Esophagus muscularis mucosa (tissue), 4 donors: ENCODE measurements at regions not wholly inside any gene's neighbourhood (a gene's known extent, or its start where the extent isn't known, plus 50 kb on each side); places are given as distances from the start of the nearest gene placed in this dataset.

ENCODE experiments used
- DNase-seq: peaks from one replicate; pipeline ENCODE4 v3.0.0-alpha.2; 2017; ENCODE audit errors: extremely low spot score
- H3K27ac ChIP-seq, 4 donors: fragments of 200-600 bp; sonication (generic); replicated peaks in 1 of 4; 1 replicate in 3 of 4; 2 replicates in 1 of 4; pipeline ENCODE4 v1.5.1; 2016 to 2019; ENCODE audit warnings: mild to moderate bottlenecking in 1 of 4
- H3K27me3 ChIP-seq, 4 donors: fragments of 200-600 bp; sonication (generic); one replicate each; pipeline versions ENCODE4 v1.5.1 to v1.6.0; 2016 to 2019
- H3K36me3 ChIP-seq, 4 donors: fragments of 200-600 bp; sonication (generic); one replicate each; pipeline ENCODE4 v1.5.1; 2016 to 2019
- H3K4me1 ChIP-seq, 4 donors: fragments of 200-600 bp; sonication (generic); one replicate each; pipeline ENCODE4 v1.5.1; 2016 to 2019
- H3K4me3 ChIP-seq, 4 donors: fragments of 200-600 bp; sonication (generic); 1 replicate in 2 of 4; 2 replicates in 2 of 4; pipeline ENCODE4 v1.5.1; 2016 to 2019; ENCODE audit warnings: mild to moderate bottlenecking in 4 of 4, moderate library complexity in 1 of 4
- H3K9me3 ChIP-seq, 4 donors: fragments of 200-600 bp; sonication (generic); 1 replicate in 3 of 4; 2 replicates in 1 of 4; pipeline ENCODE4 v1.5.1; 2016 to 2019
- EP300 ChIP-seq: sonication (generic); formaldehyde crosslinking; IDR thresholded peaks from one replicate; pipeline ENCODE4 v1.6.1; 2017; ENCODE audit warnings: antibody characterized with exemption
- POLR2A ChIP-seq: fragments of 450-650 bp; IDR thresholded peaks from one replicate; pipeline ENCODE4 v1.6.1; 2017; ENCODE audit warnings: antibody characterized with exemption, moderate library complexity, mild to moderate bottlenecking, low read depth
- POLR2AphosphoS5 ChIP-seq, 2 donors: sonication (generic); formaldehyde crosslinking; IDR thresholded peaks; one replicate each; pipeline ENCODE4 v1.6.1; 2017; ENCODE audit warnings: antibody characterized with exemption in 2 of 2
- WGBS: methylation state at CpG from one replicate; pipeline ENCODE4 v1.1.5; 2018; 5-methylcytosine and 5-hydroxymethylcytosine counted together
- intact Hi-C: fragments of 100-400 bp; cut with DNase I; formaldehyde crosslinking; loops from one replicate; pipeline ENCODE4 v1.15.1; 2023
- TF ChIP-seq, protein P1 (sequence below), 3 experiments: fragments of 200-600 bp in 2 of 3; fragments of 450-650 bp in 1 of 3; sonication (generic) in 2 of 3; IDR thresholded peaks; one replicate each; pipeline ENCODE4 v1.5.1; 2017 to 2019; ENCODE audit warnings: antibody characterized with exemption in 3 of 3, mild to moderate bottlenecking in 2 of 3, moderate library complexity in 1 of 3

DNA sequence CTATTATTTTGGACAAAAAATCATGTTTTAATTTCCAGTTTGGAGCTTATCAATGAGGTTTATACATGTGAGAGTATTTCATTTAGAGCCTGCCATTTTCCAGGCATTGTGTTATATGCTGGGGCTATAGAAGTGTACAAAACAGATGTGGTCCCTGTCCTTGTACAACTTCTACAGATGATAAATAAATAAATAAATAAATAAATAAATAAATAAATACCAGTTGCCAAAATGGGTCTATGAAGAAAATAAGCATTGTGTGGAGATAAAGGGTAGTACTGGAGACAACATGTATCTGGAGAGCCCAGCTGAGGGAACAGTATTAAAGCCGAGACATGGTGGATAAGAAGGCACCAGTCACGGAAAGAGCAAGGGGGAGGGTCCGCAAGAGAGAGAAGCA, 210.0 kb downstream of the SS18 start:
- WGBS = 88% methylated on average over 3 of the region's 3 CpGs
- intact Hi-C loops = no loop called here

DNA sequence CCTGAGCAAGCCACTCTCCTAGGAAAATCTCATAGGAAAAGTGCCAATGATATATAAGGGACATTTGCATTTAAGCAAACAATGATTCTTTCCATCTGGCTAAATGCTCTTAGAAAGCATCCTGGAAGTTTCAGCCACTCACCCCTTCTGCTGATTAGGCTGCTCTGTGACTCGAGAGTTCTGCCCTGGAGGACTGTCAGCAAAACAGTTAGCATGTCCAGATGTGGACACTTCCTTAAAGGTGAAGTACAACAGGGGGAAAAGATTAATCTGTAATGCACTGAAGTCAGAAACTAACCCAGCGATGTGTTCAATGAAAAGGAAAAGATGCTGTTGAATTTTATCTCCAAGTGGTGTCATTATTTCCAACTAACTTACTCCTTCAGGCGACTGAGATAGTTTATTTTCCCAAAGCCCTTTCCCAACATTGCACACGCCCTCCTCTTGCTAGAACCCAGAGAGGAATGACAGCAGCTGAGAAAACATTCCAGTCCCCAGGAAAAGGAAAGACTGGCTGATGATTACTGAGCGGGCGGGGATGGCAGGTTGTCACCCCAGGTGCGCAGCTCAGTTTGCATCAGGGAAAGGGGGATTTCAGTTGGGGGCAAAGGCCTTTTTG, 214.0 kb downstream of the SS18 start:
- no peak overlapping the region for H3K27ac ChIP-seq
- intact Hi-C loops = no loop called here
- DNase-seq = no peak
- TF ChIP-seq, protein P1, sequence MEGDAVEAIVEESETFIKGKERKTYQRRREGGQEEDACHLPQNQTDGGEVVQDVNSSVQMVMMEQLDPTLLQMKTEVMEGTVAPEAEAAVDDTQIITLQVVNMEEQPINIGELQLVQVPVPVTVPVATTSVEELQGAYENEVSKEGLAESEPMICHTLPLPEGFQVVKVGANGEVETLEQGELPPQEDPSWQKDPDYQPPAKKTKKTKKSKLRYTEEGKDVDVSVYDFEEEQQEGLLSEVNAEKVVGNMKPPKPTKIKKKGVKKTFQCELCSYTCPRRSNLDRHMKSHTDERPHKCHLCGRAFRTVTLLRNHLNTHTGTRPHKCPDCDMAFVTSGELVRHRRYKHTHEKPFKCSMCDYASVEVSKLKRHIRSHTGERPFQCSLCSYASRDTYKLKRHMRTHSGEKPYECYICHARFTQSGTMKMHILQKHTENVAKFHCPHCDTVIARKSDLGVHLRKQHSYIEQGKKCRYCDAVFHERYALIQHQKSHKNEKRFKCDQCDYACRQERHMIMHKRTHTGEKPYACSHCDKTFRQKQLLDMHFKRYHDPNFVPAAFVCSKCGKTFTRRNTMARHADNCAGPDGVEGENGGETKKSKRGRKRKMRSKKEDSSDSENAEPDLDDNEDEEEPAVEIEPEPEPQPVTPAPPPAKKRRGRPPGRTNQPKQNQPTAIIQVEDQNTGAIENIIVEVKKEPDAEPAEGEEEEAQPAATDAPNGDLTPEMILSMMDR (IDR thresholded peaks at IDR 0.05) = no peak
- TF ChIP-seq EP300 (no peak), POLR2A (no peak)
- no peaks in the 10 kb centered on the region for H3K9me3 ChIP-seq
- 35% methylated on average over 7 of the region's 7 CpGs for WGBS
- no peaks in the 10 kb centered on the region for H3K36me3 ChIP-seq
- no peaks in the 10 kb centered on the region for H3K27me3 ChIP-seq
- peaks cover 0 to 3% (median 0%) of the 10 kb centered on the region in 4 donors for H3K4me1 ChIP-seq
- no peak overlapping the region for H3K4me3 ChIP-seq

More for the DNA sequence above, 210.0 kb downstream of the SS18 start:
- Histone ChIP-seq H3K4me1 (peaks cover 0 to 3% (median 0%) of the 10 kb centered on the region in 4 donors), H3K9me3 (peaks cover 0 to 6% (median 3%) of the 10 kb centered on the region in 4 donors), H3K4me3 (no peak overlapping the region), H3K27me3 (no peaks in the 10 kb centered on the region), H3K36me3 (no peaks in the 10 kb centered on the region), H3K27ac (no peak overlapping the region)
- TF ChIP-seq EP300 (no peak), POLR2A (no peak), POLR2AphosphoS5 (IDR thresholded peaks at IDR 0.05) (no peak)
- TF ChIP-seq, protein P1 (IDR thresholded peaks at IDR 0.05) = no peak
- DNase-seq = no peak

DNA sequence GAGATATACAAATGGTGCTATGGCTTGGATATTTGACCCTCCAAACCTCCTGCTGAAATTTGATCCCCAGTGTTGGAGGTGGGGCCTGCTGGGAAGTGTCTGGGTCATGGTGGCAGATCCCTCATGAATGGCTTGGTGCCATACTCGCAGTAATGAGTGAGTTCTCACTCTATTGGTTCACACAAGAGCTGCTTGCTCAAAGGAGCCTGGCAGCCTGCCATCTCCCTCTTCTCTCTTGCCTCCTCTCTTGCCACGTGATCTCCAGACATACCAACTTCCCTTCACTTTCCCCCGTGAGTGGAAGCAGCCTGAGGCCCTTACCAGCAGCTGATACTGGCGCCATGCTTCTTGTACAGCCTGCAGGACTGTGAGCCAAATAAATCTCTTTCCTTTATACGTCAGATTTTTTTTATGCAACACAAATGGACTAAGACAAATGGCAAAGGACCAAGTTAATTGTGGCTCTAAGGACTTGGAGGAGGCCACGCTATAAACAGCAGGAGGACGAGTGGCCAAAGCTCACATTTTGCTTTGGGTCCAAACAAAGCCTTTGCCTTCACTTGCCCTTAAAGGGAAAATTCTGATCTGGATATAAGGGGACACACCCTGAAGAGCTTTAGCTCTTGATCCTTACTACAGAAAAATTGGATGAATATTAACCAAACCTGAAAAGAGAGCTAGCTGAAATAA, 214.7 kb downstream of the SS18 start:
- Histone ChIP-seq H3K27ac (no peak overlapping the region), H3K4me1 (peaks cover 0 to 3% (median 0%) of the 10 kb centered on the region in 4 donors), H3K27me3 (no peaks in the 10 kb centered on the region), H3K36me3 (no peaks in the 10 kb centered on the region), H3K4me3 (no peak overlapping the region), H3K9me3 (no peaks in the 10 kb centered on the region)
- intact Hi-C loops = no loop called here
- DNase-seq = no peak
- no peak for TF ChIP-seq POLR2AphosphoS5 (IDR thresholded peaks at IDR 0.05)
- no peak for TF ChIP-seq EP300
- TF ChIP-seq, protein P1 (IDR thresholded peaks at IDR 0.05) = no peak
- no peak for TF ChIP-seq POLR2A
- WGBS = 57% methylated on average over 7 of the region's 7 CpGs

DNA sequence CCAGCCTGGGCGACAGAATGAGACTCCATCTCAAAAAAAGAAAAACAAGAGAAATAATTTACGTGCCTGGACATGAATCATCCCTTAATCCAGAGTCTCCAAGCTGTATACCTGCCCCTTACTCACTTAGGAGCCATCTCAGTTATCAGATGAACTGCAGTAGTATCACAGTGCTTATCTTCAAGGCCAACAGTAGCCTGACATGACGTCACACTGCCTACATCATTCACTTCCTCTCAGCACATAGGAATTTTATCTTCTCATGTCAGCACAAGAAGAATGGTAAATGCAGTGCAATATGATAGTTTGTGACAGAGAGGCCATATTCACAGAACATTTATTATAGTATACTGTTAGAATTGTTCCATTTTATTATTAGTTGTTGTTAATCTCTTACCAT, 216.6 kb downstream of the SS18 start:
- no peak for TF ChIP-seq POLR2A
- no peak for TF ChIP-seq POLR2AphosphoS5 (IDR thresholded peaks at IDR 0.05)
- TF ChIP-seq EP300 = no peak
- TF ChIP-seq, protein P1 (IDR thresholded peaks at IDR 0.05) = no peak
- H3K9me3 ChIP-seq = no peaks in the 10 kb centered on the region
- no peaks in the 10 kb centered on the region for H3K27me3 ChIP-seq
- peaks cover 0 to 3% (median 0%) of the 10 kb centered on the region in 4 donors for H3K4me1 ChIP-seq
- WGBS = 68% methylated on average over 3 of the region's 3 CpGs
- no peaks in the 10 kb centered on the region for H3K36me3 ChIP-seq
- intact Hi-C loops = no loop called here
- DNase-seq = no peak
- H3K27ac ChIP-seq = no peak overlapping the region
- H3K4me3 ChIP-seq = no peak overlapping the region
